ENCODE measurements at regions not wholly inside any gene's neighbourhood (a gene's known extent, or its start where the extent isn't known, plus 50 kb on each side); places are given as distances from the start of the nearest gene placed in this dataset.

DNA sequence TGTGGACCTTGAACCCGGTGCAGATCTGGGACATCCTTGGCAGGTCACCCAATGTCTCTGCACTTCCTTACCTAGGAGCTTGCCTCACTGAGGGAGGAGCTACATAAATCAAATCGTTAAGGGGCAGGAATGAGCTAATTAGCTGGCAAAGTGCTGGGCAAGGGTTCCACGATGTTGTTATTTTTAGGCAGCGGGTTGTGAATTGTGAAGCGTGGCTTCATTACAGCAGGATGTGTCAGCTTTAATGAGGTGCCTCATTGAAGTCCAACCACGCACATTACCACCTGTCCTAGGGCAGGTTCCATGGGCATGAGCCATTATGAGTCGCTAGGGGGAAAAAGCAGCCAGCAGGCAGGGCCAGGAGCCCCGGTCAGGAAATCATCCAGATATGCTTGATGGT lies 127.0 kb upstream of the AGAP1 start:
- peaks cover 2% of the 10 kb centered on the region for H3K27me3 Mint-ChIP-seq
- POLR2A ChIA-PET, result no interaction called here
- no peaks in the 10 kb centered on the region for H3K36me3 Mint-ChIP-seq (ENCODE audit: low read depth)
- DNase-seq, result no peak
- CTCF ChIA-PET, result interaction anchor here (0.6 kb wide), 1 partner anchor 605 kb away, joined by 3 read pairs; no protein-coding TSS in a partner anchor
- H3K4me1 Mint-ChIP-seq, result no peaks in the 10 kb centered on the region
- no peak overlapping the region for H3K4me3 Mint-ChIP-seq
- H3K9me3 Mint-ChIP-seq, result no peaks in the 10 kb centered on the region
- H3K27ac Mint-ChIP-seq, result no peak overlapping the region

DNA sequence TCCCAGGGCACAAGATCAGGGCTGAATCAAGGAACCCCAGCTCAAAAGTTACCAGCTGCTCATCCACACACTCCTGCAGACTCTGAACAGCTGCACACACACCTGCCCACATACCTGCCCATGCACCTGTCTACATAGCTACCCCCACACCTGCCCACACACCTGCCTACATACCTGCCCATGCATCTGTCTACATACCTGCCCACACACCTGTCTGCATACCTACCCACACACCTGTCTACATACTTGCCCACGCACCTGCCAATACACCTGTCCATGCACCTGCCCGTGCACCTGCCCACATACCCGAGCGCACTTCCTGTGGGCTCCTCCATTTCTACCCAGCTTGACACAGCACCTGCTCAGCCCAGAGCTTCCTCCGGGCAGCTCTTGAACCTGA lies 122.8 kb upstream of the AGAP1 start:
- CTCF ChIA-PET, result no interaction called here
- no peak for DNase-seq
- POLR2A ChIA-PET, result no interaction called here
- Mint-ChIP-seq H3K36me3 (ENCODE audit: low read depth) (no peaks in the 10 kb centered on the region), H3K4me1 (no peaks in the 10 kb centered on the region), H3K9me3 (no peaks in the 10 kb centered on the region), H3K27ac (no peak overlapping the region), H3K27me3 (peaks cover 6% of the 10 kb centered on the region), H3K4me3 (no peak overlapping the region)

DNA sequence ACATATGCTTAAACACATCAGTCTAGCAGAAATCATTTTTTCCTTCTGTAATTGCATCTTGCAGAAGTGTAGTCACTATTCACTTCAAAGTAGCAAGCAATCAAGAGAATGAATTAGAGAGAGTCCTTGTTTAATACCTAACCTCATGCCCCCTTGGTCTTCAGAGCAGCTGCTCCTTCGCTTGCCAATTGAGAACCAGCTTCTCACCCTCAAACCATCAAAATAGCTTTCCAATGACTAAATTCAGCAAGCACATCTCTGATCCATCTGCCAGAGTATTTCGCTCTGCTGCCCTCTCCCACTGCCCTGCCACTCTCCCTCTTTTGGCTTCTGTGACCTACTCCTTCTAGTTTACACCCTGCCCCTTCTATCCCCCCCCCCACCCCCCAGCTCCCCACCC lies 120.7 kb upstream of the AGAP1 start:
- no peaks in the 10 kb centered on the region for H3K36me3 Mint-ChIP-seq (ENCODE audit: low read depth)
- CTCF ChIA-PET, result no interaction called here
- POLR2A ChIA-PET, result interaction anchor here (0.5 kb wide), 1 partner anchor 128 kb away, joined by 3 read pairs; no protein-coding TSS in a partner anchor

GRCh38 chr2:235377176-235377575 lies 116.7 kb upstream of the AGAP1 start:
- CTCF ChIA-PET, result no interaction called here
- no peak for DNase-seq

More for the DNA sequence above, 120.7 kb upstream of the AGAP1 start:
- no peak for DNase-seq
- Mint-ChIP-seq H3K9me3 (no peaks in the 10 kb centered on the region), H3K27ac (no peak overlapping the region), H3K27me3 (peaks cover 8% of the 10 kb centered on the region), H3K4me1 (no peaks in the 10 kb centered on the region), H3K4me3 (no peak overlapping the region)

GRCh38 chr2:235378246-235378645 lies 115.6 kb upstream of the AGAP1 start:
- no peak for DNase-seq
- no peaks in the 10 kb centered on the region for H3K4me1 Mint-ChIP-seq
- CTCF ChIA-PET, result no interaction called here

More at GRCh38 chr2:235377176-235377575, 116.7 kb upstream of the AGAP1 start:
- H3K9me3 Mint-ChIP-seq, result no peaks in the 10 kb centered on the region
- peaks cover 10% of the 10 kb centered on the region for H3K27me3 Mint-ChIP-seq
- no peak overlapping the region for H3K4me3 Mint-ChIP-seq
- H3K4me1 Mint-ChIP-seq, result no peaks in the 10 kb centered on the region
- H3K36me3 Mint-ChIP-seq (ENCODE audit: low read depth), result no peaks in the 10 kb centered on the region
- POLR2A ChIA-PET, result no interaction called here
- no peak overlapping the region for H3K27ac Mint-ChIP-seq

GRCh38 chr2:235378944-235379343 lies 114.9 kb upstream of the AGAP1 start:
- no peak for DNase-seq
- POLR2A ChIA-PET, result no interaction called here
- Mint-ChIP-seq H3K27ac (no peak overlapping the region), H3K9me3 (no peaks in the 10 kb centered on the region), H3K27me3 (peaks cover 8% of the 10 kb centered on the region), H3K4me3 (no peak overlapping the region), H3K4me1 (no peaks in the 10 kb centered on the region), H3K36me3 (ENCODE audit: low read depth) (no peaks in the 10 kb centered on the region)
- CTCF ChIA-PET, result interaction anchor here (0.6 kb wide), 1 partner anchor 383 kb away, joined by 4 read pairs; no protein-coding TSS in a partner anchor

More at GRCh38 chr2:235378246-235378645, 115.6 kb upstream of the AGAP1 start:
- POLR2A ChIA-PET, result no interaction called here
- H3K9me3 Mint-ChIP-seq, result no peaks in the 10 kb centered on the region
- peaks cover 8% of the 10 kb centered on the region for H3K27me3 Mint-ChIP-seq
- H3K4me3 Mint-ChIP-seq, result no peak overlapping the region
- H3K27ac Mint-ChIP-seq, result no peak overlapping the region
- no peaks in the 10 kb centered on the region for H3K36me3 Mint-ChIP-seq (ENCODE audit: low read depth)

GRCh38 chr2:235381261-235381912 lies 112.5 kb upstream of the AGAP1 start:
- CTCF ChIA-PET, result interaction anchor here (0.5 kb wide), 1 partner anchor 9 kb away, joined by 5 read pairs; no protein-coding TSS in a partner anchor
- H3K27ac Mint-ChIP-seq, result no peak overlapping the region
- H3K9me3 Mint-ChIP-seq, result no peaks in the 10 kb centered on the region

GRCh38 chr2:235382179-235382578 lies 111.7 kb upstream of the AGAP1 start:
- Mint-ChIP-seq H3K4me3 (no peak overlapping the region), H3K9me3 (no peaks in the 10 kb centered on the region), H3K27ac (no peak overlapping the region), H3K4me1 (no peaks in the 10 kb centered on the region), H3K27me3 (peaks cover 9% of the 10 kb centered on the region), H3K36me3 (ENCODE audit: low read depth) (no peaks in the 10 kb centered on the region)
- no peak for DNase-seq
- ChIA-PET POLR2A (no interaction called here), CTCF (no interaction called here)

More at GRCh38 chr2:235381261-235381912, 112.5 kb upstream of the AGAP1 start:
- Mint-ChIP-seq H3K36me3 (ENCODE audit: low read depth) (no peaks in the 10 kb centered on the region), H3K4me3 (no peak overlapping the region), H3K4me1 (no peaks in the 10 kb centered on the region), H3K27me3 (peaks cover 9% of the 10 kb centered on the region)
- DNase-seq, result no peak
- POLR2A ChIA-PET, result no interaction called here

DNA sequence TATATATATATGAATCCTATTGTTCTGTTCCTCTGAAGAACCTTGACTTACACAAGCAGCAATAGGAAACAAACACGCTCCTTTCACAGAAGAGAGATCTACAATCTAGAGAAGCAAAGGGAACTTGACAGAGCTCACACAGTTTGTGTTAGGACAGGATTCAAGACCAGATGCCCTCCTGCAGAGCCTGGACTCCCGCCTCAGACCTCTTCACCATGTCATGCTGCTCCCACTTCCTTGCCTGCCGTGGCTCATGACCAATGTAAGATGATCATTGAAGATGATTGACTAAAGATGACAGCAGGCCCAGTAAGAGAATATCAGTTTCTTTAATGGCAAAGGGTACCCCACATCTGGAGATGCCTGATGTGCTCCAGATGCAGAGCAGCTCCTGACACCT lies 111.2 kb upstream of the AGAP1 start:
- H3K4me1 Mint-ChIP-seq, result no peaks in the 10 kb centered on the region
- ChIA-PET CTCF (no interaction called here), POLR2A (no interaction called here)
- no peak overlapping the region for H3K27ac Mint-ChIP-seq
- H3K4me3 Mint-ChIP-seq, result no peak overlapping the region
- H3K27me3 Mint-ChIP-seq, result peaks cover 7% of the 10 kb centered on the region
- DNase-seq, result no peak
- no peaks in the 10 kb centered on the region for H3K9me3 Mint-ChIP-seq
- H3K36me3 Mint-ChIP-seq (ENCODE audit: low read depth), result no peaks in the 10 kb centered on the region

- Mint-ChIP-seq H3K4me1 (no peaks in the 10 kb centered on the region), H3K27ac (no peak overlapping the region), H3K9me3 (no peaks in the 10 kb centered on the region), H3K4me3 (no peak overlapping the region), H3K27me3 (peaks cover 5% of the 10 kb centered on the region), H3K36me3 (ENCODE audit: low read depth) (no peaks in the 10 kb centered on the region)
- CTCF ChIA-PET, result no interaction called here
- no peak for DNase-seq
- POLR2A ChIA-PET, result no interaction called here
These were observed 110.5 kb upstream of the AGAP1 start for GRCh38 chr2:235383272-235383843.

GRCh38 chr2:235384624-235385023 lies 109.2 kb upstream of the AGAP1 start:
- POLR2A ChIA-PET, result no interaction called here
- no peaks in the 10 kb centered on the region for H3K4me1 Mint-ChIP-seq
- CTCF ChIA-PET, result no interaction called here

GRCh38 chr2:235389626-235390025 lies 104.2 kb upstream of the AGAP1 start:
- POLR2A ChIA-PET, result no interaction called here

More at GRCh38 chr2:235384624-235385023, 109.2 kb upstream of the AGAP1 start:
- Mint-ChIP-seq H3K27me3 (peaks cover 5% of the 10 kb centered on the region), H3K4me3 (no peak overlapping the region), H3K9me3 (no peaks in the 10 kb centered on the region), H3K27ac (no peak overlapping the region), H3K36me3 (ENCODE audit: low read depth) (no peaks in the 10 kb centered on the region)
- no peak for DNase-seq

GRCh38 chr2:235390108-235390815 lies 103.6 kb upstream of the AGAP1 start:
- peaks cover 14% of the 10 kb centered on the region for H3K4me1 Mint-ChIP-seq
- H3K27ac Mint-ChIP-seq, result no peak overlapping the region
- H3K4me3 Mint-ChIP-seq, result no peak overlapping the region
- H3K9me3 Mint-ChIP-seq, result peaks cover 3% of the 10 kb centered on the region
- ChIA-PET CTCF (no interaction called here), POLR2A (no interaction called here)
- H3K27me3 Mint-ChIP-seq, result peaks cover 3% of the 10 kb centered on the region
- no peaks in the 10 kb centered on the region for H3K36me3 Mint-ChIP-seq (ENCODE audit: low read depth)
- DNase-seq, result peak; percentile 71

More at GRCh38 chr2:235389626-235390025, 104.2 kb upstream of the AGAP1 start:
- Mint-ChIP-seq H3K4me3 (no peak overlapping the region), H3K4me1 (peaks cover 14% of the 10 kb centered on the region), H3K9me3 (peaks cover 3% of the 10 kb centered on the region), H3K36me3 (ENCODE audit: low read depth) (no peaks in the 10 kb centered on the region), H3K27me3 (peaks cover 3% of the 10 kb centered on the region), H3K27ac (no peak overlapping the region)
- CTCF ChIA-PET, result interaction anchor here (0.6 kb wide), 1 partner anchor 622 kb away, joined by 3 read pairs; no protein-coding TSS in a partner anchor
- DNase-seq, result no peak
